GM18502 (cell line): ENCODE measurements at regions not wholly inside any gene's neighbourhood (a gene's known extent, or its start where the extent isn't known, plus 50 kb on each side); places are given as distances from the start of the nearest gene placed in this dataset.
"Not testable (repeated sequence)": the region's sequence is repeated elsewhere in the genome, so short reads cannot be mapped to it uniquely, and the experiment has no call there.

ENCODE experiments used
- ATAC-seq: cut with Tn5 transposase; IDR thresholded peaks from one replicate; pipeline ENCODE4 v1.9.1; 2021; ENCODE audit warnings: mild to moderate bottlenecking; ENCODE audit not compliant: unreplicated experiment, poor library complexity

DNA sequence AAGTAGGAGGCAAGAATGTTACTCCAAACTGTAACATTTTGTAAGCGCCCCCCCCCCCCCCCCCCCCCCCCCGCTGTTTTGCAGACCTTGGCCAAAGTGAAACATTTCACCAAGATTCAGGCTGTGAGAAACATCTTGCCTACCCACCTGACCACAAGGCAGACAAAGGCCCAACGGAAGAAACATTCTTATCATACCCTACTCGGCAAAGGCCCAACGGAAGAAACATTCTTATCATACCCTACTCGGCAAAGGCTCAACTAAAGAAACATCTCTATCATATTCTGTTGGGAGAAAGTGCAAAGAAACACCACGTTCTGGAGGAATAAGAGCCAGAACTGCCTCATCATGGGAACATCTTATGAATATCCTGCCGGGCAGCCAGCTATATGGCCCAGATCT, 117.1 kb downstream of the JRKL start:
- no peak for ATAC-seq

- no peak for ATAC-seq
Observed at GRCh38 chr11:96508861-96509260, 119.0 kb downstream of the JRKL start.

DNA sequence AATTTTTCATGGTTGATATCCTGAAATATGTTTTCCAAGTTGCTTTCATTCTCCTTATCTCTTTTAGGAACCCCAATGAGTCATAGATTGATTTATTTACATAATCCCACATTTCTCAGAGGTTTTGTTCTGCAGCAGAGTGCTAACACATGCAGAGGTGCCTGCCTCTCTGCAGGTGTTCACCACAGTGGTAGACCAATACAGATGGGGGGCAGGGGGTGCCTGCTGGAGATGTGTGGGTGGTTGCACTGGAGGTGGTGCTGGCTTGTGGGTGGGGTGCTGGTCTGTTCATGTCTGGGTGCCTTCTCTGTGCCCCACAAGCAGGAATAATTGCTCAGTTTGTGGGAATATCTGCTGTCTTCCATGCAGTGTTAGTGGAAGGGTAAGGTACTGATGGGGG, 131.1 kb downstream of the JRKL start:
- no peak for ATAC-seq

DNA sequence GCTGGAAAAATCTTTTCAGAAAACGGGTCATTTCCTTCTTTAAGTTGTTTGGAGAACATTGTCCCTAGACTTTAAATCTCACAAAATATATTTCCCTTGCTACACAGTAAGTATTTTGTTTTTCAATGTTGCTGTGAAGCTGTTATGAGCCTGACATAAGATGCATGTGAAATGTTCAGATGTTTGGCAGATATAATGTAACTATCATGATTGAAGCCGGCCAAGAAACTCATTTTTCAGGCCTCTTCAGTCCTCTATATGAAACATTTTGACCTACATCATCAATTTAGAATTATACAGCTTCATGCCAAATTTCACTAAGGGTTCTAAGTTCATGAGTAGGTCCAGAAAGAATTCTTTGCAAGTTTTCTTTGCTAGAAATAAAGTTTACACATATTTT, 133.8 kb downstream of the JRKL start:
- no peak for ATAC-seq

GRCh38 chr11:96524475-96524874, 134.7 kb downstream of the JRKL start:
- ATAC-seq, result no peak

- ATAC-seq, result no peak
Observed at GRCh38 chr11:96530473-96530872, 140.7 kb downstream of the JRKL start.

GRCh38 chr11:96538104-96538503, 148.3 kb downstream of the JRKL start:
- no peak for ATAC-seq

DNA sequence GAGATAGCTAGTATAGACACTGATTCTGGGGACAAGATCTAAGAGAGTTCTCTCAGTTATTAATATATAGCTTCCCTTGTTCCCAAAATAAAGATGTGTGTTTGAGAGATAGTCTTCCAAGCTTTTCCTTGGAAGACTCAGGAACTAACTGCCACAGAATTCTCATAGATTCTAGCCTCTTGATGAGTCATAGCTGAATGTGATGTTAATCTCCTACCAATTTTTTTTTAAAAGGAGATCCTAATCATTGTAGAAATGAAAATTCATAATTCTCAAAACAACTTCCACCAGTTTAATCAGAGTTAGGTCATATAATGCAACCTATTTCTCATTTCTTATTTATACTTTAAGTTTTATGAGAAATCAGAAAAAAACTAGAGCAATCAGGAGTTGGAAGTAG, 148.8 kb downstream of the JRKL start:
- ATAC-seq, result no peak

- no peak for ATAC-seq
Observed at GRCh38 chr11:96540875-96541274, 151.1 kb downstream of the JRKL start.

GRCh38 chr11:96543177-96543576, 153.4 kb downstream of the JRKL start:
- ATAC-seq, result no peak

DNA sequence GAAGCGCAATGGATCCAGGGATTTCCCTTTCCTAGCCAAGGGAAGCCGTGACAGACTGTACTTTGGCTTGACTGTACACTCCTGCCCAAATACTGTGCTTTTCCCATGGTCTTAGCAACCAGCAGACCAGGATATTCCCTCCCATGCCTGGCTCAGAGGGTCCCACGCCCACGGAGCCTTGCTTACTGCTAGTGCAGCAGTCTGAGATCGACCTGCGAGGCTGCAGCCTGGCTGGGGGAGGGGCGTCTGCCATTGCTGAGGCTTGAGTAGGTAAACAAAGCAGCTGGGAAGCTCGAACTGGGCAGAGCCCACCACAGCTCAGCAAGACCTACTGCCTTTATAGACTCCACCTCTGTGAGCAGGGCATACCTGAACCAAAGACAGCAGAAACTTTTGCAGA, 155.4 kb downstream of the JRKL start:
- ATAC-seq, result not testable (repeated sequence)

DNA sequence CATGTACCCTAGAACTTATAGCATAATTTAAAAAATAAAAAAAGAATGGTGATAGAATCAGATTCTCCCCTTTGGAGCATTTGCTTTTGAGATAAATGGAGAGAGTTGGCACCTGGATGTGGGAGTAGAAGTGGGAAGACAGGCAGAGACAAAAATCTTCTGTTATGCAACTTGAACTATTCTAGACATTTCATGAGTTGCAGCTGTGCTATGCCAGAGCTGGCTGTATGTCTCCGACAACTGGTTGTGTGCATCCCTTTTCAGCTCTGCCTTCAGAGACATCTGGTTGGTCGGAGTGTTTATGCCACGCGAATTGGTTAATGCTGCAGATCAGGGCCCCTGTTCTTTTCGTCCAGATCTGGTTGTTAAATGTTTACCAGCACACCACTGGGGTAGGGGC, 161.3 kb downstream of the JRKL start:
- ATAC-seq, result no peak

- ATAC-seq, result no peak
Observed at GRCh38 chr11:96554236-96554820, 164.5 kb downstream of the JRKL start.

DNA sequence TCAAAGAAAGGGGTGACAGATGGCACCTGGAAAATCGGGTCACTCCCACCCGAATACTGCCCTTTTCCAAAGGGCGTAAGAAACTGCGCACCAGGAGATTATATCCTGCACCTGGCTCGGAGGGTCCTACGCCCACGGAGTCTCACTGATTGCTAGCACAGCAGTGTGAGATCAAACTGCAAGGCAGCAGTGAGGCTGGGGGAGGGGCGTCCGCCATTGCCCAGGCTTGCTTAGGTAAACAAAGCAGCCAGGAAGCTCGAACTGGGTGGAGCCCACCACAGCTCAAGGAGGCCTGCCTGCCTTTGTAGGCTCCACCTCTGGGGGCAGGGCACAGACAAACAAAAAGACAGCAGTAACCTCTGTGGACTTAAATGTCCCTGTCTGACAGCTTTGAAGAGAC, 166.0 kb downstream of the JRKL start:
- not testable (repeated sequence) for ATAC-seq

GRCh38 chr11:96560727-96561126, 170.9 kb downstream of the JRKL start:
- ATAC-seq, result not testable (repeated sequence)

GRCh38 chr11:96567176-96567575, 177.4 kb downstream of the JRKL start:
- ATAC-seq, result no peak

DNA sequence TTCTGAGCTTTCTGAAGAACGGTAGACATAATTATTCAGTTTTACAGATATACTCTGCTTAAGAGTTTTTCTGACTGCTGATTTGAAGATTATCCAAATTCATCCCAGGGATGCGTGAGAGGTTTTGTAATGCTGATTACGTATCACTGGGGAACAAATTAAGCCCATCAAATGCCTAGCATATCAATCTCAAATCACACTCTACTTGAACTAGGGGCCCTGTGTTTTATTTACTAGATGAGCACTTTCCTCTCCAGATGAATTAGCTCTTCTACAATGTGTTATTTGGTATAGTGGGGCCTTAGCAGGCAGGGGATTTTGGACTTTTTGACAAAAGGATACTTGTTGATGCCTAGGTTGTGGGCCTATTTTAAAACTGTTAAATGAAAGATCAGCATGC, 177.9 kb downstream of the JRKL start:
- ATAC-seq, result no peak

DNA sequence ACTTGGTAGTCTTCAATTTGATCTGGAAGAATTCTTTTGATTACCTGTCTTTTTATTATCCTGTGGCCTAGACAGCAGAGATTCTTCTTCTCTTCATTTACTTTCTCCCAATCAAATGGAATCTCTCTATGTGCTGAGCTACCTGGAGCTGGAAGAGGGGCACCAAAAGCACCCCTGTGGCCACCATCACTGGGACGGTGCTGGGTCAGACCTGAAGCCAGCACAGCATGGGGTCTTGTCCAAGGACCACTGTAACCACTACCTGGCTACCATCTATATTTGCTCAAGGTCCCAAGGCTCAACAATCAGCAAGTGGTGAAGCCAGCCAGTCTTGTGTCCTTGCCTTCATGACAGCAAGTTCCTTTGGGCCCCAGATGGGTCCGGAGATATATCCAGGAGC, 186.6 kb downstream of the JRKL start:
- ATAC-seq, result no peak

DNA sequence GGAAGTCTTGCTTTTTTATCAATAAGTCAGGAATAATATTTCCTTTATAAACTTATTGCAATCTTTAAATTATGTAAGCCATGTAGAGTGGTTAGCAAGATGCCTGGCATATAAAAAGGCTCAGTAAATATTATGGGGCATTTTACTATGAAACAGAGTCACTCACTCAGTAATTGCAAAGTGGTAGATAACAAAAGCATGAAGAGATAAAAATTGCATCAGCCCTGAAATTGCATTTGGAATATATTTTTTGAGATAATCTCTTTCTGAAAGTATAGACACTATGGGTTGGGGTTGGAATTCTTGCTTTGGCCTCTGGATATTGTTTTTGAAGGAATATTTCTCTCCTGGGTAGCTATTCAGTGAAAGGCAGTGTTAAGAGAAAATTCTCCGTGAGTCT, 188.6 kb downstream of the JRKL start:
- ATAC-seq, result no peak

DNA sequence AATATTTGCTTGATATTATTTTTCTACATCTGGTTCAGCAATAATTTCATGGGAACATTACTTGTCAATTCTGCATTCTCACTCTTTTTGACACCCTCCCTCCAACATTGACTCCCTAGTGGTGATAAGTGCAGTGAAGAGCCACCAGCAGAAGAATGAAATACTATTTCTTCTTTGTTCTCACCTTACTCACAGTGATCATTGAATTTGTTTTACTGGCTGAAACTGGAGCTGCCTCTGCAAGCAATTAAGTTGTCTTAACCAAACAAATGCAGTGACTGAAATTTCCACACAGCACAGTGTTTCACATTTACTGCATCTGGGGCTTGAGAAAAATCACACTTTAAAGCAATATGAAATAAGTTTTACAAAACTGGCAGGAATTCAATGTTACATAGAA, 189.8 kb downstream of the JRKL start:
- ATAC-seq, result no peak

DNA sequence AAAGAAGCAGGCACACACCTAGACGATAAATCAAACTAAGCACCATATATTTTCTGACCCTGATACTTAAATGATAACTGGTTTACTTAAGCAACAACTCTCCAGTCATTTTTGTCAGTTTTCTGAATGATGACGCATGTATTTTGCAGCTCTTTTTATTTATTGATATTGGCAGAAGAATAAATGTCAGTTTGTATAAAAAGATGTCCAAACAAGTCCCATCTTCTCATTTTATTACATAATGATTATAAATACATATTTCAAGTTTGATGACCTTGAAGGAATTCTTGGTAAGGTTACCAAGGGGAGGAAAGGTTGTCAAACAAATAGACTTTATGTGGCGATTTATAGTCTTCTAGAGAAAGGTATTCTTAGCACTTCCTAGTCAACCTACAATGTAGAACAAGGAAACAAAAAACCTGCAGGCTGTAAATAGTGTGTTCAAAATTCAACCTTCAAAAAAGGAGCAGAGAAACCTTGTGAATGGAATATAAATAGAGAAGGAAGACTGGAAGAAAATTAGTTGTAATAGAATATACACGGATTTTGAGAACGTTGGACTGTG, 190.7 kb downstream of the JRKL start:
- ATAC-seq, result no peak
